ENCODE measurements at regions not wholly inside any gene's neighbourhood (a gene's known extent, or its start where the extent isn't known, plus 50 kb on each side); places are given as distances from the start of the nearest gene placed in this dataset.

DNA sequence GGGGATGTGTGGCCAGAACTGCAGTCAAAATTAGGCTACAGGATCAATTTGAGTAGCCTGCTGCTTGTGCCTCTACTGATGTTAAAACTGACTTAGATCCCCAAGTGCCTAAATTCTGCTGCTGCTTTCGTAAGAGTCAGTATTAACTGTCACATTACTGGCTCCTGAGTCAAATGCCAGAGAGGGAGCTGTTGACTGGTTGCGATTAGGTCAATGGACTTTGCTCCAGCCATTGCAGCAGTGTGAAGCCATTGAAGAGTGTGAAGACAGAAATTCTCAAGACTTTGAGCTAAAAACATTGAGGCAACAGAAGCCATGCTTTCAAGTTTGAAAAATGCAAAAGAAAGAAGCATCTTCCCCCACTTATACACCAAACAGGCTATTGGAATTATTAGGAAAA lies 151.1 kb upstream of the MITF start:
- H3K4me1 ChIP-seq: no peaks in the 10 kb centered on the region
- H3K4me2 ChIP-seq: no peak overlapping the region
- no peak for DNase-seq (ENCODE audit: low read depth in 1 of 2, low spot score in 1 of 2)
- ATAC-seq: no peak
- TF ChIP-seq ZC3H11A (IDR thresholded peaks at IDR 0.05) (no peak), FOSL2 (IDR thresholded peaks at IDR 0.05) (no peak), FOSL2 (CRISPR knock-in tag; IDR thresholded peaks at IDR 0.05) (no peak), FOSB (CRISPR knock-in tag; IDR thresholded peaks at IDR 0.05) (no peak), FOXS1 (CRISPR knock-in tag; IDR thresholded peaks at IDR 0.05) (no peak), CTCF (IDR thresholded peaks at IDR 0.05) (no peak)
- TF ChIP-seq, protein P1, sequence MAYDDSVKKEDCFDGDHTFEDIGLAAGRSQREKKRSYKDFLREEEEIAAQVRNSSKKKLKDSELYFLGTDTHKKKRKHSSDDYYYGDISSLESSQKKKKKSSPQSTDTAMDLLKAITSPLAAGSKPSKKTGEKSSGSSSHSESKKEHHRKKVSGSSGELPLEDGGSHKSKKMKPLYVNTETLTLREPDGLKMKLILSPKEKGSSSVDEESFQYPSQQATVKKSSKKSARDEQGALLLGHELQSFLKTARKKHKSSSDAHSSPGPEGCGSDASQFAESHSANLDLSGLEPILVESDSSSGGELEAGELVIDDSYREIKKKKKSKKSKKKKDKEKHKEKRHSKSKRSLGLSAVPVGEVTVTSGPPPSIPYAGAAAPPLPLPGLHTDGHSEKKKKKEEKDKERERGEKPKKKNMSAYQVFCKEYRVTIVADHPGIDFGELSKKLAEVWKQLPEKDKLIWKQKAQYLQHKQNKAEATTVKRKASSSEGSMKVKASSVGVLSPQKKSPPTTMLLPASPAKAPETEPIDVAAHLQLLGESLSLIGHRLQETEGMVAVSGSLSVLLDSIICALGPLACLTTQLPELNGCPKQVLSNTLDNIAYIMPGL (CRISPR knock-in tag; IDR thresholded peaks at IDR 0.05; ENCODE audit: borderline replicate concordance): no peak
- FAIRE-seq: no peak
- POLR2A ChIA-PET: no interaction called here
- no peak overlapping the region for H3K27ac ChIP-seq
- H3K4me3 ChIP-seq: no peak overlapping the region
- H3K9me3 ChIP-seq: peaks cover 9% of the 10 kb centered on the region
- 14% methylated on average over 2 of the region's 2 CpGs for whole genome bisulfite sequencing (ENCODE audit: missing lambda C conversion rate)
- CTCF ChIA-PET: interaction anchor here (0.6 kb wide), 1 partner anchor 11 kb away, joined by 3 read pairs; no protein-coding TSS in a partner anchor

GRCh38 chr3:69585472-69585871 lies 153.8 kb upstream of the MITF start:
- H3K4me1 ChIP-seq: no peaks in the 10 kb centered on the region
- DNase-seq (ENCODE audit: low read depth in 1 of 2, low spot score in 1 of 2) (no peak), ATAC-seq (no peak), FAIRE-seq (no peak)
- ChIA-PET CTCF (no interaction called here), POLR2A (no interaction called here)
- H3K4me3 ChIP-seq: no peak overlapping the region
- H3K4me2 ChIP-seq: no peak overlapping the region
- no peak overlapping the region for H3K27ac ChIP-seq
- TF ChIP-seq, protein P1 (CRISPR knock-in tag; IDR thresholded peaks at IDR 0.05; ENCODE audit: borderline replicate concordance): no peak
- no peak for TF ChIP-seq CHD2 (IDR thresholded peaks at IDR 0.05; ENCODE audit: low read length, partially characterized antibody)
- TF ChIP-seq CTCF (IDR thresholded peaks at IDR 0.05): no peak
- no peak for TF ChIP-seq PHF8 (IDR thresholded peaks at IDR 0.05; ENCODE audit: borderline replicate concordance, low read depth)
- peaks cover 9% of the 10 kb centered on the region for H3K9me3 ChIP-seq
- WGBS (ENCODE audit: missing lambda C conversion rate): 43% methylated on average over 1 of the region's 1 CpG

DNA sequence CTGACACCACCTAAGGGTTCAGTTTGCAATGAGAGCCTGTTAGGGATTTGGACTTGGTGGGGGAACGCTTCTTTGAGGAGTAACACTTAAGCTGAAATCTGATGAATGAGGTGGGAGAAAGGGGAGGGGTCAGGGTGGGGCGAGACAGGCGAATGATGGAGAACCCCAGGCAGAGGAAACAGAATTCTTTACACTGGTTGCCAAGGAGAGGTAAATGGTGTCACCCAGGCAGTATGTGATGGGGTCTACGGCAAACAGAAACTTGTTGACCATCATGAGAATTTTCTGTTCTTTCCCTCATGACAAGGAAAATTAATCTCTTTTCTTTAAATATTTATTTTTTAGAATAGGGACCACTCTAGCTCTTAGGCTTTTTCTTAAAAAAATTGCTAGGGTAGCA lies 157.2 kb upstream of the MITF start:
- no peak for ATAC-seq
- TF ChIP-seq HEYL (CRISPR knock-in tag; IDR thresholded peaks at IDR 0.05): no peak
- no peak for TF ChIP-seq BHLHE40 (IDR thresholded peaks at IDR 0.05; ENCODE audit: low read depth, low read length)
- TF ChIP-seq KDM5A (IDR thresholded peaks at IDR 0.05): no peak
- TF ChIP-seq MAZ (IDR thresholded peaks at IDR 0.05; ENCODE audit: borderline replicate concordance, low read depth, low read length): no peak
- no peak overlapping the region for H3K4me2 ChIP-seq
- H3K9me3 ChIP-seq: peaks cover 2% of the 10 kb centered on the region; the same call in 1 of the 3 replicates
- CTCF ChIA-PET: no interaction called here
- FAIRE-seq: no peak
- H3K4me3 ChIP-seq: no peak overlapping the region
- no peak for DNase-seq (ENCODE audit: low read depth in 1 of 2, low spot score in 1 of 2)
- no peak overlapping the region for H3K27ac ChIP-seq
- POLR2A ChIA-PET: no interaction called here
- H3K4me1 ChIP-seq: no peaks in the 10 kb centered on the region
- WGBS (ENCODE audit: missing lambda C conversion rate): 43% methylated on average over 4 of the region's 4 CpGs
